ENCODE measurements at regions not wholly inside any gene's neighbourhood (a gene's known extent, or its start where the extent isn't known, plus 50 kb on each side); places are given as distances from the start of the nearest gene placed in this dataset.

DNA sequence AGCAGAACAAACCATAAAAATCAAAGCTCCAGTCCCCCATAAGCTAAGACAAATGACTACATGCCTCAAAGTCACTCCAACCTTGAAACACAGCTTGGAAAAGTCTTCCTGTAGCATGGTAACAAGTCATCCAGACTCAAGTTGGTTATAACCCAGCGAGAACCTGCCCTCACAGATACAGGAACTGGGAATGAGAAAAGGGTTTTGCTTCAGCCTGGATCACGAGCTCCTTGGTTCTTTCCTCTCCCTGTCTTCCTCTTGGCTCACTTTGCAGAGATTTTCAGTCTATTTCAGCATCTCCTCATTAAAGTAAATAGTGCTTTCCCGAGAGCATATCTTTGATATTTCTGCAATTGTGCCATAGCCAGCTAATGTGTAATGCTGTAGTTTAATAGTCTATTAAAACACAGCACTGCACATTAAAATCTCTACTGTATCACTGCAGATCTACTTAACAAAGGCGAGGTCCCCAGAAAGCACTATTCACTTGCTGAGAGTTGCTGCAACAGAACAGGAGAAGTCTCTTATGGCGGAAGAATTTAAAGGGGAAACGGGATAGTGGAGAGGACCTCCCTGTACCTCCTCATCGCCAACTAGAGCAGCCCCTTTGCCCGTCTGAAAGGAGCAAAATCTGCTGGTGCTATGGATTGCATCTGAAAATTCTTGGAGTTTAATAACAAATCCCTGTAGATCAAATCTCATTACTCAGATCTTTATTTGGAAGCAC, 249.3 kb upstream of the GATB start:
- TF ChIP-seq, protein P1, sequence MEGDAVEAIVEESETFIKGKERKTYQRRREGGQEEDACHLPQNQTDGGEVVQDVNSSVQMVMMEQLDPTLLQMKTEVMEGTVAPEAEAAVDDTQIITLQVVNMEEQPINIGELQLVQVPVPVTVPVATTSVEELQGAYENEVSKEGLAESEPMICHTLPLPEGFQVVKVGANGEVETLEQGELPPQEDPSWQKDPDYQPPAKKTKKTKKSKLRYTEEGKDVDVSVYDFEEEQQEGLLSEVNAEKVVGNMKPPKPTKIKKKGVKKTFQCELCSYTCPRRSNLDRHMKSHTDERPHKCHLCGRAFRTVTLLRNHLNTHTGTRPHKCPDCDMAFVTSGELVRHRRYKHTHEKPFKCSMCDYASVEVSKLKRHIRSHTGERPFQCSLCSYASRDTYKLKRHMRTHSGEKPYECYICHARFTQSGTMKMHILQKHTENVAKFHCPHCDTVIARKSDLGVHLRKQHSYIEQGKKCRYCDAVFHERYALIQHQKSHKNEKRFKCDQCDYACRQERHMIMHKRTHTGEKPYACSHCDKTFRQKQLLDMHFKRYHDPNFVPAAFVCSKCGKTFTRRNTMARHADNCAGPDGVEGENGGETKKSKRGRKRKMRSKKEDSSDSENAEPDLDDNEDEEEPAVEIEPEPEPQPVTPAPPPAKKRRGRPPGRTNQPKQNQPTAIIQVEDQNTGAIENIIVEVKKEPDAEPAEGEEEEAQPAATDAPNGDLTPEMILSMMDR (IDR thresholded peaks at IDR 0.05; ENCODE audit: insufficient read depth, low read depth, low read length, missing control alignments) = no peak
- no peak for DNase-seq (ENCODE audit: low read depth)
- H3K4me3 ChIP-seq (ENCODE audit: low read length) = no peak overlapping the region

DNA sequence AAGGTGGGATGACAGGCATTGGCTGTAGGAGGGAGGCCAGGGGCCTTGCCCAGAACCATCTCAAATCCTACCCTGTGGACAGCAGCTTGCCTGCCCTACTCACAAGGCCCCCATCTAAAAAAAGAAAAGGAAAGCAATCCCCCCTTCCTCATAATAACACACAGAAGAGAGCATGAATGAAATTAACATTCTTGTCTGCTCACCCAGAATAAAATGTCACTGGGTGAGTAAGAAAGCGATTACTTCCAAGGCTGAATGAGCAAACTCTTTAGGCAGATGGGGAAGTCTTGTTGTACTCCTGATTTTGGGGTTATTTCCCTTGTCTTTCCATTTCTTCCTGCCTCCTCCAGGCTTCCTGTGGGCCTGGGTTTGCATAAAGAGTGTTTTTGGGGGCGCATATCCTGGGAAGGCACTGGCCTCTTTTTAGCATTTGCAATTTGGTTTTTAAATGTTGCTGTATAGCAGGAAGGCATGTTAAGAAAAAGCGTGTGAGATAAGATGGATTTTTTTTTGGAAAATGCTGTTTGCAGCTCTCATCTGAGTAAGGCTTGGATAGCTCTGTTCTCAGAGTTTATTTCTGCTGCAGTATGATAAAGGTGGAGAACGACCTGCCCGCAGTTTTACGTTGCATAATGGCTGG, 248.3 kb upstream of the GATB start:
- TF ChIP-seq, protein P1 (IDR thresholded peaks at IDR 0.05; ENCODE audit: insufficient read depth, low read depth, low read length, missing control alignments) = no peak

DNA sequence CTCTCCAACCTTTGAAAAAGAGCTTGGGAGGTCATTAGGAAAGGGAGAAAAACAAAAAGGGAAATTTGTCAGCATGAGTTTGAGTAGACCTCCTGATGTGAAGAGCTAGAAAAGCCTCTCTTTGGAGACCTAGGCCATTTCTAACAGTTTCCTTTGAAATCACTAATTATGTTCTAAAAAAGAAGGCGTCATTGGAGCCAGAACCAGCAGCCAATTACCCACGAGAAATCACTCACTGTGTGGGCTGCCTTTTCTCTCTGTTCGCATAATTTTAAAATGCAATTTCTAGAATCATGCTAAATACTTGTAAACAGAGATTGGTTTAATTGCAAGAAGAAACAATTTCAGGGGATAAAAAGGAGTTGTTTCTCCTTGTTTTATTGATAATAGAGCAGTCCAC, 246.3 kb upstream of the GATB start:
- TF ChIP-seq, protein P1 (IDR thresholded peaks at IDR 0.05; ENCODE audit: insufficient read depth, low read depth, low read length, missing control alignments) = no peak
- H3K4me3 ChIP-seq (ENCODE audit: low read length) = no peak overlapping the region
- DNase-seq (ENCODE audit: low read depth) = no peak

More for the DNA sequence above, 248.3 kb upstream of the GATB start:
- no peak overlapping the region for H3K4me3 ChIP-seq (ENCODE audit: low read length)
- no peak for DNase-seq (ENCODE audit: low read depth)

DNA sequence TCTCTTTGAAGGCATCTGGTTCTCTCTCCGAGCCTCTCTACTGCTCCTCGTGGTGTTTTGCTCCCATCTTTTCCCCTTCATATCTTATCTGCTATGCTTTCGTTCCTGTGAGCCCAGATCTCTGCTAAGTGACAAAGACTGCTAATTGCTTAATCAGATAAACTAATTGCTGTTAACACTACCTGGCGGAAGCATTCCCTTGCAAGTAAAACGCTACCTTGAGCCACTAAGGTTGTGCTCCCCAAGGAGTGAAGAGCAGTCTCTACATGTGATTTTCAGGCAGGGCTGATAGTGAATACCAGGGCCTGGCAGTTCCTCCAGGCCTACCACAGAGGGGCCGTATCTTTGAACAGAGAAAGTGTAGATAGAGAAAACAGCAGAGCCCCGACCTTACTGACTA, 244.0 kb upstream of the GATB start:
- DNase-seq (ENCODE audit: low read depth) = no peak
- TF ChIP-seq, protein P1 (IDR thresholded peaks at IDR 0.05; ENCODE audit: insufficient read depth, low read depth, low read length, missing control alignments) = no peak

DNA sequence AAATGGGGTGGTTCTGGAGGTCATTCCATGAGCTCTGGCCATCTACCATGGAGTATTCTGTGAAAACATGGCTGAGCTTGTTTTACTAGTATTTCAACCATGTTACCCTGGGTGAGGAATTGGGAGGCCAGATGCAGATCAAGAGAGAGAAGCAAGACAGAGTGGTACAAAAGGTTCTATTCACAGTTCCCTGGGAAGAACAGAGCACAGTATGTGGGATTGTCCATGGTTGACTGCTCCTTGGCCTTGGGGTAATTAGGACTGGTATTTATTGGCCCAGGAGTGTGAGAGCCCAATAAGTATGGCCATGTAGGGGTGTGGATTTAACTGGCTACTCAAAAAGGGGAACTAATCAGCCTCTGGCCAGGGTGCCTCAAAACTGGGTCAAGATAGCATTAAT, 239.7 kb upstream of the GATB start:
- no peak for DNase-seq (ENCODE audit: low read depth)
- TF ChIP-seq, protein P1 (IDR thresholded peaks at IDR 0.05; ENCODE audit: insufficient read depth, low read depth, low read length, missing control alignments) = no peak
- H3K4me3 ChIP-seq (ENCODE audit: low read length) = no peak overlapping the region

More for the DNA sequence above, 244.0 kb upstream of the GATB start:
- no peak overlapping the region for H3K4me3 ChIP-seq (ENCODE audit: low read length)

DNA sequence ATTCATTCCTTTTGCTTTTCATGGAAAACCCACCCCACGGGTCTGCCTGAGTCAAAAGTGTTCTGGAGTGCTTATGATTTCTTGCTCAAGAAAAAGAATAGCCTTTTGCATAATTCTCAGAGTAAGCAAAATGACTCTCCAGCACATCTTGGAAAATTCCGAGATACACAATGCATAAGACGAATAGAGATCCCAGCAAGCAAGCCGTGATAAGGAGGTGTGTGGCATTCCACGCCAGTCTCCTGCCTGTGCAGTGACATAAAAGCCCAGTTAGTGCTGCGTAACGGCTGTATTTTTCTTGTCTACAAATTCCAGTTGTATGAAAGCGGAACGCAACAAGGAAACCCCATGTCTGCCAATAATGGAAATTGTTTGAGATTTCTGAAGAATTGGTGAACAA, 237.9 kb upstream of the GATB start:
- no peak for DNase-seq (ENCODE audit: low read depth)
- no peak overlapping the region for H3K4me3 ChIP-seq (ENCODE audit: low read length)
- TF ChIP-seq, protein P1 (IDR thresholded peaks at IDR 0.05; ENCODE audit: insufficient read depth, low read depth, low read length, missing control alignments) = no peak

Data from epithelial cell of esophagus (primary cell).